ENCODE measurements at regions not wholly inside any gene's neighbourhood (a gene's known extent, or its start where the extent isn't known, plus 50 kb on each side); places are given as distances from the start of the nearest gene placed in this dataset.

GRCh38 chr15:81544385-81544784, 170.4 kb upstream of the TMC3 start:
- TF ChIP-seq CTCF (IDR thresholded peaks at IDR 0.05; ENCODE audit: borderline replicate concordance, extremely low read depth, low read length, poor library complexity, severe bottlenecking): no peak
- no peak for TF ChIP-seq EZH2 (IDR thresholded peaks at IDR 0.05; ENCODE audit: borderline replicate concordance, low read depth, low read length, severe bottlenecking)

Data from DND-41 (cell line).